ENCODE measurements at regions not wholly inside any gene's neighbourhood (a gene's known extent, or its start where the extent isn't known, plus 50 kb on each side); places are given as distances from the start of the nearest gene placed in this dataset.

DNA sequence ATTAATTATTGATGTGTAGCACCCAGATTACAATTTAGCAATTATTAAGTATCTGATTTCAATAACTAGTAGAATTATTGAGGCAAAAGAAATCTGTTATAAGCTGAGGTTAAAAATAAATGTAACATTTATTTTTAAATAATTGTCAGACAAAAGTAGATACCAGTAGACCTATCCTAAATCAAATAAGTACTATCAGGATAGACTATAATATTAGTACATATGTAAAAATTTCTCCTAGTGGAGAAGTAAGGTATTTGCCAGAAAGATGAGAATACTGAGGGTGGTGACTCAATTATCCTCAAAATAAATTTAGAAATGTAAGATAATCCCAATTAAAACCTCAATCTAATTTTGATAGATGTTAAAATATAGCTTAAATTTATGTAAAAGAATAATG lies 377.8 kb upstream of the CHRM3 start:
- DNase-seq (ENCODE audit: low read depth), result no peak

DNA sequence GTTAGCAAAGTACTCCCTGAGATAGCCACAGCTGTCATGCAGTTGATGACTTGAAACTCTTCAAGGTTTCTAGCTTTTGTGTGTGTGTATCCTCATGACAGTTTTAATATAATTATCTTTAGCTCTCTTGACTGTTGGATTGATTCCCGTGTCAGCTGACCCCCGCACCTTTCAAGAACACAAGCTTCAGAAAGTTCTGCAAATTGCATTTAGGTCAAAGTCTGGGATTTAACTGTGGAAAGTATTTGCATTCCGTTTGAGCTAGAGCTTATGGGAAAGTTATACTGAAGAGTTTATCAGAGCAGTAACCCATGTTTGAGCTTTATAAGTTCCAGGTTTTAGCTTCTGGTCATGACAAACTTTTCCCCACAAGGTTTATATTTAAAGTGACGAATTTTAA lies 380.1 kb upstream of the CHRM3 start:
- no peak for DNase-seq (ENCODE audit: low read depth)

DNA sequence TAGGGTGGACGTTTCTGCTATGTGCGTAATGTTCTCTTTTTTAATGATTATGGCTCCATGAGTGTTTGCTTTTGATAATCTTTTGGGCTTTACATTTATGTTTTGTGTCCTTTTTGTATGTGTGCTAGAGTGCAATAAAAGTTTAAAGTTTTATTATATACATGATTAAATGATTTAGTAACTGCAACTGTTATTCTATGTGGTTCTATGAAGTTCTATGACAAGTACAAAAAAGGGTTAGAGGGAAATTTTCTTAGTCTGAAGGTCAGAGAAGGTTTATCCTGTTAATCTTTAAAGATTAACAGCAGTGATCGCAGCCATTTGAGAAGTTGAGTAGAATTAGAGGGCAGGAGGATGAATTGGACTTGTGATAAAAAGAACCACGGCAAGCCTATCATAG lies 386.4 kb upstream of the CHRM3 start:
- DNase-seq (ENCODE audit: low read depth), result no peak

DNA sequence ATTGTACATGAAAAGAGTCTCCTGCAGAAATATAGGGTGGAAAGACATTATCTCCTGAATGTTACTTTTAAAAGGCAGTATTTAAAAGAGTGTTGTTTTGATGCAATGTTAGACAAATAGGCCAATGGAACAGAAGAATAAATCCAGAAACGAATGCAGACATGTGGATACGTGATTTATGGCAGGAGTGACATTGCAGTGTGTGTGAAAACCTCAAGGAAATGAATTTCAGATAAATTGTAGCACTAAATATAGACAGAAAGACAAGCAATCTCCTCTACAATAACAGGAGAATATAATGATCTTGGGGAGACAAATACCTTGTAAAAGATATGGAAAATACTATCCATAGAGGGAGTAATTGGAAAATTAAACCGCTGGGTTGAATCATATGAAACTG lies 387.8 kb upstream of the CHRM3 start:
- no peak for DNase-seq (ENCODE audit: low read depth)

DNA sequence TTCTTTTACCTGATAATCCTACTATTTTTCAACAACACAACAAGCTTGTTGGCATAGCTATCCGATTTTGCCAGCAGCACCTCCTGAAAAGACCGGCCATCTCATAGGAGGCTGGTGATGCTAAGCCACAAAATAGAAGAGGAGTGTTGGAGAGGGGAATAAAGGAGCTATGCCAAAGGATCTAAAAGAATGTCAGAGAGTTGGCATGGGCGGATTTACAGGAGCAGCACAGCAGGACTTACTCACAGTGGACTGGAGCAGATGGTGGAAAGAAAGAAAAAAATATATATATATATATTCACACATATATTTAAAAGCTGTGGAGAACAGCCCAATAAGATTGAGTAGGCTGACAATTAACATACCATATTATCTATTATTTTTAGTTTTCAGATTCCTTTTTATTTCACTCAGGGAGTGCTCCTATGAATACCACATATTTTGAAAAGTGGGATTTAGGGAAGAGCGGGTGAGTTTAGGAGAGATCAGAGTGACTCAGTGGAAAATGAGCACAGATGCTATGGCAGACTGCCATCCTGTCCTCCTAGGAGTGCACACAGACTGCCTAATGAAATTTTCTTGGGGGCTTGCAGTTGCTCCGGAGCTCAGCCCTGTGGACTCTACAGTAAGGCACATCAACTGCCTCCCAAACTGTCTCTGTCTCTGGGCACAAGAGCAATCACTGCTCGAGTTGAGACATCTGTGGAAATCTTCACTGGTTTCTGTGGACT lies 394.4 kb upstream of the CHRM3 start:
- peak; percentile 65 for DNase-seq (ENCODE audit: low read depth)

DNA sequence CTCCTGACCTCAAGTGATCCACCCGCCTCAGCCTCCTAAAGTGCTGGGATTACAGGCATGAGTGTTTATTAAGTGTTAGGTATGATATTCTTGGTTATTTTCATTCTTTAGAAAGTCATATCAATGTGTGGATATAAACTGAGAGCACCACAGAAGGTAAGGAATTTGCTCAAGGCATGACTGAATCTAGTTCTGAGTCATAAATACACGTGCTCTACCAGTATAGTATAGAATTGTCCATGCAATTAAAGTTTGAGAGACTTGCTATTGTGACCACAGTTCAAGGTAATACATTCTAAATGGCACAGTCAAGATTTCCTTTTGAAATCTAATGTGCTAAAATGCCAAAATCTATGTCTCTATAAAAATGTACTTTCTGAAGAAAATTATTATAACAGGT lies 401.1 kb upstream of the CHRM3 start:
- no peak for DNase-seq (ENCODE audit: low read depth)

DNA sequence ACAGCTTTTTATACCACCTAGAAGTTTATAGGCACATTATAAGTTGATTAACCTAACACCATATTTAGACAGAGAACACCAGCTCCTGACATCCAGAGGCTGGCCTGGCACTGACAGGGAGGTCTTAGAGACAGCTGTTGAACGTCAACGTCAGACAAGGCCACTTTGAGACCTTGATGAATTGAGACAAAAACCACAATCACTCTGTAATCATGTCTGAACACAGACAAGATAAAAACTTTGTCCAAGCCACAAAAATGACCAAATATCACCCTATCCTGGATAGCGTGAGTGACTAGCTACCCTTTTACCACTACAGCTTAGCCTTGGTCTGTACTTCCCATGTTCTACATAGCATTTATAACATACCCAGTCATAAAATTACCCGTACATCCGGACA lies 403.6 kb upstream of the CHRM3 start:
- DNase-seq (ENCODE audit: low read depth), result no peak

DNA sequence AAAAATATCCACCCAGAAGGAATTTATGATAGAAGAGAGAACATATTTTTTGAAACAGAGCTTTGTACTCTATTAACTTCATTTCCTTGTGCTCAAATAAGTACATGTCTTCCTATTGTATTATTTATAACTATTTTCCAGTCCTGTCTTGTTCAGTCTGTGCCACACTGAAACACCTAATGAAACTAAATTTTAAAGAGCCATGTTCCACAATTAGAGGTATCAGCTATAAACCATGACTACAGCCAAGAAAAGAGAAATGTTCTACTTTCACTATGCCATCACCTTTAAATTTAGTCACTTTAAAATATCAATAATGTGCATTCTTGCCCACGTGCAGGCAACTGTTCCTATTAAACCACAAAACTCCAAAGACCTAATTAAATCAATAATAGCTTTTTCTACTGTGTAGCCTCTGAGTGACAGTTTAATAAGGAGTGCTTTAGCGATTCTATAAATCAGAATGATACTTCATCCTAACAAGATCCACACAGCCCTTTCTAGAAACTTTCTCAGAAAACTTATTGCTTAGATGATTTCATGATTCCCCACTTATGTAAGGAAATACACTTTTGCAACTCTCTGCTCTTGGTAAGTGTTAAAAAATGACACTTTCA lies 404.9 kb upstream of the CHRM3 start:
- DNase-seq (ENCODE audit: low read depth), result no peak

DNA sequence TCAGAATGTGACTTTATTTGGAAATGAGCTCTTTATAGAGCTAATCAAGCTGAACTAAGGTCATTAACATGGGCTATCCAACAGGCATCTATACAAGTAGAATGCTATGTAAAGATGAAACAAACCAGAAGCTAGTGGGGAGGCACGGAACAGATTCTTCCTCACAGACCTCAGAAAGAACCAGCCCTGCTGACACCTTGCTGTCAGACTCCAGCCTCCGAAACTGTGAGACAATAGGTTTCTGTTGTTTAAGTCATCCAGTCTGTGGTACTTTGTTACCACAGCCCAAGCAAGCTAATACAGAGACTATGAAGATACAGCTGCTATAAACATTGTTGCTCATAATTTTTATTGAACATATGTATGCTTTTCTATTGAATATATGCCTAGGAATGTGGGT lies 406.3 kb upstream of the CHRM3 start:
- no peak for DNase-seq (ENCODE audit: low read depth)

DNA sequence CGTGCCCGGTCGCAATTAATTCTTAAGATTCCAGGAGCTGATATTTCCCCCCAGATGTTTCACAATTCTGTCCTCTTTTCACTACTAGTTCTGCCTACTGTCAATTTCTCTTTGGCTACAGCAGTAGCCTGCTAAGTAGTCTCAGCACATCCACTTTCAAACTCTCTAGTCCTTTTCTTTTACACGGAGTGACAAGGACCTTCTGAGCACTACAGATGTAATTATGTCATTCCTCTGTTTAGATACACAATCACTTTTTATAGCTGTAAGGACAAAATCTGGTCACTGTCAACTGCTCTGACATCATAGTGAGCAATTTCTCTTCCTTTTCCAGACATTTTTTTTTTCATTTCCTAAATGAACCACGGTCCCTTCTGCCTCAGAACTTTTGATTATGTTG lies 421.7 kb upstream of the CHRM3 start:
- DNase-seq (ENCODE audit: low read depth), result no peak

DNA sequence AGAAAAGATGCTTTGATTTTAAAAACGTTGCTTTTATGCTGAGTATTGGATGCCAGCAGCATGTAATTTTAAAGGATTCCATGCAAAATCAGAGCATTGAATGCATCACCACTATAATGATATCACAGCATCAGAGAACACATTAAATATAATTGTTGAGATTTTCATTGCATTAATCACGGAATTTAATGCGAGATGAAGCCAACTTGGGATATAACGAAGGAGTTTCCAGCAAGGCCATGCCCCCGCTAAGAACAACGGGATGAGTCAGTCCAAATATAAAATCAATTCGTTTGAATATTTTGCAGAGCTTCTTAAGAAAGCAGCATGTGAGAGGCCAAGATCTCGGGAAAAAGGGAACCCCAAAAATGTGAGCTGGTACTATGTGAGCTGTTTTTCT lies 423.4 kb upstream of the CHRM3 start:
- DNase-seq (ENCODE audit: low read depth), result no peak

DNA sequence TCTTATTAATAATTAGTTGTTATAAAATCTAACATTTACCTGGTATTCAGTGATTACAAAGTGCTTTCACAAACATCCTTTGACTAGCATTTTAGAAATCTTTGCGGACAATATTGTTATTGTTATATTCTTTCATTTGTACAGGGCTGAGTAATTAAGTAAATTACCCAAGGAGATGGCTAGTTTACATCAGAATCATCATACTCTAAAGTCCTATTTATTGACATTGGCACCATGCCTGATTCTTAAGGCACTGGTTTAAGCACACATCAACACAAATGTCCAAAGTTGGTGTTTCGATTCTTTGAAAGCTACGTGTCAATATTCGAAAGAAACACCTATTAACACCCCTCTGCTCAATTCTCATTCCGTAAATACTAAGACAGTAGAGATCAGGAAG lies 424.6 kb upstream of the CHRM3 start:
- DNase-seq (ENCODE audit: low read depth), result no peak

DNA sequence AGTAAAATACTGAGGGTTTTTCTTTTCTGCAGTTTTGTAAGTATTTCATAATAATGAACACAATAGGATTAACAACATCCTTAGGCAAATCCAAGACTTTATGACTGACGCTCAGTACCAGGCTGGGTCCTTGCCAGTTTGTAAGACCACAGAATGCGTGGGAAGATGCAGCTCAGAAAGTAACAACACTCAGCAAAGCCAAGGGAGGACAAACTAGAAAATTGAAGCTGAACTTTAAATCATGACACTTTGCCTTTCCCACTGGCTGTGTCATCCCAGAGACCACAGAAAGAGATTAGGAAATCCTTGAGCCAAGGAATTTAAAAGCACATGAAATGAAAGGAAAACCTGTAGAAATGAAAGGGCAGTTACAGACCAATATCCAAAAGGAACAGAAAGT lies 426.3 kb upstream of the CHRM3 start:
- DNase-seq (ENCODE audit: low read depth), result no peak

DNA sequence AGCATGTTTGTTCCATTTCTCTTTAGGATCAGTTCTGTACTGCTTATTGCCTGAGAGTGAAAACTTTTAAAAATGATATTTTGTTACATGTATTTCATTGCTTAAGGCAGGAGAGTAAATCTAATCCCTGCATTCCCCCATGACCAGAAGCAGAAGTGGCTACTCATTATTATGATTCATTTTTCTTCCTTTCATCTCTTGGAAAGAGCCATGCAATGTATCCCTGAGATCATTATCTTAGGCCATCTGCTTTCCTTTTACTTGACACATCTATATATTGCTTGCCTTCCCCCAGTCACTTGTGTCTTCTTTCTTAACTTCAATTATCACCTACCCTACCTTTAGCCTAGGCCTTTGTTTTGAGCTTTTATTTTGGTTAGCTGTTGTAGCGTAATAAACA lies 430.4 kb upstream of the CHRM3 start:
- DNase-seq (ENCODE audit: low read depth), result no peak

DNA sequence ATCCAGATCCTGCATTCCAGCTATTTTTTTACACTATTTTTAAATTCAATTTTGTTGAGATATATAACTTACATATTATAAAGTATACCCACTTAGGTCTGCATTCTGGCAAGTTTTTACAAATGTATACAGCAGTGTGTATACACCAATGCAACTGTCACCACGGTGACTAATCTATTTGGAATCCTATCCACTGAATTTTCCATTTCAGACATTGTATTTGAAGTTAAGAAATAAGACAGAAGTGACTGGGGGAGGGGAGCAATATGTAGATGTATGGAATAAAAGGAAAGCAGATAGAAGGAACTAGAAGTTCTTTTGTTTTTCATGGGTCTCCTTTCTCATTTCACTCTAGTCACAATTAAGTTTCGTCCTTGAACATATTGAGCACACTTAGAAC lies 431.5 kb upstream of the CHRM3 start:
- DNase-seq (ENCODE audit: low read depth), result no peak

DNA sequence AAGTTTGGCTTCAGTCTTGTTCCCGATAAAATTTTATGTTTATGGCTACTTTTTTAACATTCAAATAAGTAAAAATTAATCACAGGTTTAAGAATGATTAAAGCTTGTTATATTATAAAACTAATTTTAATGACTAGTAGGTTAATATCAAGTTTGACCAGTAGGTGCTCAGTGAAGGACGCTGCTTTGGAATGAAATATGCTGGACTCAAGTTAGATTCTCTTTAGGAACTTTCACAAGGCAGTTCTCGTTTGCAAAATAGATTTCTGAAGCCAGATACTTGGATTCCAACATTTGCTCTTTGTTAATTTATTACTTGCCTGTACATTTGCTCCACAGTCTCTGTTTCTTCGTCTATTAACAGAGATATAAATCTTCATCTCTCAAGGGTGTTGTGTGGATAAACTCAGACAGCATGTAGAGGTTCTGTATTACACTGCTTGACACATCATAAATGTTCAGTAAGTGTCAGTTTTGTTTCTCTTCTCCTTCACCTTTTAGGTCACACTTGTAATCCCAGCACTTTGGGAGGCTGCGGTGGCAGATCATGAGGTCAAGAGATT lies 432.8 kb upstream of the CHRM3 start:
- DNase-seq (ENCODE audit: low read depth), result no peak

DNA sequence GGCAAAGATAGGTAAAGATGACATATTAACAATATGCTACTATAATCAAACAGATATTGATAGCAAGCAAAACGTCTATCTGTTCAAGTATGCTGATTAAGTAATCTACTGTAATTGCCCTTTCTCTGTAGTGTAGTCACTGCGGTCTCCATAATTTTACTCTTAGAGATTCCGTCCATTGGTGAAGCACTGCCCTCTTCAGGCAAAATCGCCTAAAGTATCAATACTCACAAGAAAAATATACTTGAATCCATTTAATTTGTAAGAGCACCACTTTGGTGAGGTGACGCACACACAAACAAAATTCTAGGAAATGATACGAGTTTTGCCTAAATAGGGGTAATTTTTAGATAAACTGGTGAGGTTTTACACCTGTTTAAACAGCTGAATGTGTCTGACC lies 434.6 kb upstream of the CHRM3 start:
- DNase-seq (ENCODE audit: low read depth), result peak; percentile 2

DNA sequence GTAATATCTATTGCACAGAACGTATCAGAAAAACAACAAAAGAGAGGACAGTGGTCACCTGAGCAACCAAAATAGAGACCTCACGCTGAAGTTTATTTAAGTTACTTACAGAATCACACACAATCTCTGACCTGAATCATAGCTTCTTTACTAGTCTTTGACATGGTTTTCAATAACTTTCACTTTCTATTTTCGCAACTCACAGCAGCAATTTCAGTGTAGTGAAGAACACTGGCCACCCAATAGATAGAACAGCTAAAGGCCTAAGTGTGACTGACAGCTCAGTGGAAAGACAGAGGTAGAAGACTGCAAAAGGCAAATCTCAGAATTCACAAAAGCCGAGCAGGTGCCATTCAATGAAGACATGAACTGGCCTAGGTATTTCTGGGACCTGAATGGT lies 435.6 kb upstream of the CHRM3 start:
- no peak for DNase-seq (ENCODE audit: low read depth)

DNA sequence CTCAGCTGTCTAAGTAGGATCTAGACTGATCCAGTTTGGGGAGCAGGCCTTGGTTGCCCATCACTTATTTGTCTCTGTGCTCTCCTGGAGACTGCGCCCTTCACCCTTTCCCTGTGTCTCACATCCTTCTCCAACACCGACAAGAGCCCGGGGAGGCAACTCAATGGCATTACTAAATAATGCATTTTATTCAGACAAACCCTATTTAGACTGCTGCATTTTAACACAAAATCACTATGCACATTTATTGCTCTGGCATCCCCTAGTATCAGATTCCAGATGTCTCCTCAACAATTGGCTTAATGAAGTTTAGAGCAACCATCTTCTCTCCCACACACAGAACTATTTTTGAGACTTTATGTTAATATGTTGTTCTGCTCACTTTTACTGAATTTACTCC lies 436.4 kb upstream of the CHRM3 start:
- DNase-seq (ENCODE audit: low read depth), result no peak

DNA sequence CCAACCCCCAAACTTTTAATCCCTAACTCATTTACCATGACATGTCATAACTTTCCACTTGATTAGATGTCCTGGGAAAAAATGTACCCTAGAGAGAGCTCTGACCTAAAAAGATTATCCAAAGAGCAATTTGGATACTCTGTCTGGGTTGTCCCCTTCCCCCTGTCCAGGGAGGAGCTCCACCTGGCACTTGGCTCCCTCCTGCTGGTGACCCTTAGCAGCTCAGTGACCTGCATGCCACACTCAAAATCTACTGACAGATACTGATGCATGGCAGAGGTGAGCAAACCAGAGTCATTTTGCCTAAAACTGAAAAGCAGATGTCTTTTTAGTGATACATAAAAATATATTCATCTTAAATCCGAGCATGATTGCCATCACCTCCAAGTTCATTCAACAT lies 442.3 kb upstream of the CHRM3 start:
- DNase-seq (ENCODE audit: low read depth), result no peak

DNA sequence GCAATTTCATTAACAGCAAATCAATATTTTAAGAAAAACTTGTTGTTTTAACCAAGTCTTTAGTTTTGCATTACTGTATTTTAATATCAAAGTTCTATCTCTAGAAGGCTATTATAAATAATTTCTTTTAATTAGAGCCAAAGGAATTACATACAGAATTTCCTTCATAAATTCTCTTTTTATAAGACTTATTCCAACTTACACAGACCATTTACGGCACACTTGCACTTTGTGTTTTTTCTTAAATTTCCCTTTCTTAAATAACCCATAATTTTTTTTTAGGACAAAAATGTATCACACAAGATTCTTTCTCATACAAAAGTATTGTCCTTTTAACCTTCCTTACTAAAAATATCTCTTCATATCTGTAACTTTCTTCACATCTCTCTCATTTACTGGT lies 458.5 kb upstream of the CHRM3 start:
- no peak for DNase-seq (ENCODE audit: low read depth)

DNA sequence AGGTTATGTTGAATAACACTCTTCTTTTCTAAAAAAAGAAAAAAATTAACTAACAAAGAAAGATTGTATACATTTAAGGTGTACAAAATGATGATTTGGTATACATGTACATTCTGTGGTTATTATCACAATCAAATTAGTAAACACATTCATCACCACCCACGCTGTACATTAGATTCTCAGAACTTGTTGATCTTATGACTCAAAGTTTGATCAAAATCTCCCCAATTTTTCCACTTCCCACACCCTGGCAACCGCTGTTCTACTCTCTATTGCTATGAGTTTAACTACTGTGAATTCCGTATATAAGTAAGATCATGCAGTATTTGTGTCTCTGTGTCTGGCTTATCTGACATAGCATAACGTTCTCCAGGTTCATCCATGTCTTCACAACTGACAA lies 469.5 kb upstream of the CHRM3 start:
- no peak for DNase-seq (ENCODE audit: low read depth)

DNA sequence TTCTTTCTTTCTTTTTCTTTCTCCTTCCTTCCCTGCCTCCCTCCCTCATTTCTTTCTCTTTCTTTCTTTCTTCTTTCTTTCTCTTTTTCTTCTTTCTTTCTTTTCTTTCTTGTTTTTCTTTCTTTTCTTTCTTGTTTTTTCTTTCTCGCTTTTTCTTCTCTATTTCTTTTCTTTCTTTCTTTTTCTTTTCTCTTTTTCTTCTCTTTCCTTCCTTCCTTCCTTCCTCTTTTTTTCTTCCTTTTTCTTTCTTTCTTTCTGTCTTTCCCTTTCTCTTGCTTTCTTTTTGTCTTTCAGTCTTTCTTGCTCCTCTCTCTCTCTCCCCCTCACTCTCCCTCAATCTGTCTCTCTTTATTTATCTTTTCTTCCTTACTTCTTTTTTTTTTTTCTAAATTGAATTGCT lies 472.0 kb upstream of the CHRM3 start:
- no peak for DNase-seq (ENCODE audit: low read depth)

DNA sequence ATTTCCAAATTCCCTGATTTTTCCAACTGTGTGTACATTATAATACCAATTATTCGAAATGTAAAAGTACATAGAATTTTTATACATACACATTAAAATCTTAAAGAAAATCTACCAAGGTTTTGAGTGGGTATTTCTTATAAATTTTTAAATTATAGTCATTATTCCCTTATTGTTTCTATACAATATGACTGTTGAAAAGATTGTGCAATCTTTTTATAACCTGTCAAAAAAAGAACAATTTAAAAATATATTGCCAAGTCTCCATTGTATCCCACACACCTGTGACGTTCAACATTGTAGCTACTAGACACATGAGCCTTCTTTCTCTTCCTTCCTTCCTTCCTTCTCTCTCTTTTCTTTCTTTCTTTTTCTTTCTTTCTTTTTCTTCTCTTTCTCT lies 473.2 kb upstream of the CHRM3 start:
- DNase-seq (ENCODE audit: low read depth), result no peak

All from forelimb muscle (tissue), 1 donor.